SK-N-SH (cell line): ENCODE measurements at regions not wholly inside any gene's neighbourhood (a gene's known extent, or its start where the extent isn't known, plus 50 kb on each side); places are given as distances from the start of the nearest gene placed in this dataset.

Experiments used
- CTCF ChIA-PET: fragments of 300-600, 350-600 bp; formaldehyde crosslinking; extraction: SDS; loops from one replicate; lab custom pipeline; 2021; lab: Yijun Ruan, JAX
- POLR2A ChIA-PET: fragments of 350-600 bp; sonication (Branson Sonifier 250); formaldehyde crosslinking; extraction: SDS; loops from one replicate; lab custom pipeline; 2020; ENCODE audit warnings: antibody characterized with exemption, inconsistent platforms; lab: Yijun Ruan, JAX
- DNase-seq: peaks from one replicate; pipeline ENCODE4 v3.0.0; 2012
- H2AFZ ChIP-seq: fragments of 200-600 bp; sonication (generic); 2 replicates; pipeline ENCODE4 v1.8.1; 2016; ENCODE audit warnings: antibody characterized with exemption, mild to moderate bottlenecking, low read depth
- H3F3A ChIP-seq: fragments of 200-600 bp; sonication (generic); replicated peaks from 2 replicates; pipeline ENCODE3; 2016; ENCODE audit warnings: antibody characterized with exemption, mild to moderate bottlenecking; ENCODE audit not compliant: insufficient read depth
- H3K27ac ChIP-seq, 2 experiments: fragments of 200-500 bp in 1 of 2; fragments of 200-600 bp in 1 of 2; sonication (Bioruptor generic) in 1 of 2; sonication (generic), shearing (Covaris generic) in 1 of 2; 2 replicates each; pipeline versions ENCODE4 v1.5.1 to v1.6.1; 2014 to 2016; ENCODE audit warnings: low read depth in 2 of 2, inconsistent platforms in 1 of 2, low read length in 1 of 2, mild to moderate bottlenecking in 1 of 2, mixed read lengths in 1 of 2
- H3K27me3 ChIP-seq: fragments of 200-600 bp; sonication (generic), shearing (Covaris generic); 2 replicates; pipeline ENCODE4 v1.6.1; 2016; ENCODE audit warnings: mixed run types; ENCODE audit not compliant: insufficient read depth
- H3K36me3 ChIP-seq, 2 experiments: fragments of 200-500 bp in 1 of 2; fragments of 200-600 bp in 1 of 2; sonication (Bioruptor generic) in 1 of 2; sonication (generic) in 1 of 2; replicated peaks in 1 of 2; 2 replicates each; pipeline versions ENCODE3 to v1.5.1; 2014 to 2016; ENCODE audit warnings: low read length in 1 of 2, mild to moderate bottlenecking in 1 of 2; ENCODE audit not compliant: insufficient read depth in 2 of 2, control insufficient read depth in 1 of 2
- H3K4me1 ChIP-seq, 2 experiments: fragments of 200-500 bp in 1 of 2; fragments of 200-600 bp in 1 of 2; sonication (Bioruptor generic) in 1 of 2; sonication (generic), shearing (Covaris generic) in 1 of 2; 2 replicates each; pipeline versions ENCODE4 v1.5.1 to v1.6.1; 2014 to 2016; ENCODE audit warnings: low read depth in 1 of 2, low read length in 1 of 2, mixed run types in 1 of 2; ENCODE audit not compliant: insufficient read depth in 2 of 2, control insufficient read depth in 1 of 2
- H3K4me2 ChIP-seq: fragments of 200-600 bp; sonication (generic), shearing (Covaris generic); 2 replicates; pipeline ENCODE4 v1.6.1; 2017; ENCODE audit warnings: mixed run types
- H3K4me3 ChIP-seq, 2 experiments: fragments of 200-500 bp in 1 of 2; fragments of 200-600 bp in 1 of 2; sonication (Bioruptor generic) in 1 of 2; sonication (generic), shearing (Covaris generic) in 1 of 2; 2 replicates each; pipeline versions ENCODE4 v1.5.1 to v1.8.1; 2014 to 2016; ENCODE audit warnings: low read depth in 2 of 2, inconsistent platforms in 1 of 2, low read length in 1 of 2, mild to moderate bottlenecking in 1 of 2, mixed read lengths in 1 of 2, moderate library complexity in 1 of 2
- H3K79me2 ChIP-seq: fragments of 200-600 bp; sonication (generic); 2 replicates; pipeline ENCODE4 v1.8.1; 2017; ENCODE audit warnings: mild to moderate bottlenecking; ENCODE audit not compliant: insufficient read depth
- H3K9ac ChIP-seq: fragments of 200-600 bp; sonication (generic); 2 replicates; pipeline ENCODE4 v1.6.1; 2017; ENCODE audit warnings: mixed run types
- H3K9me2 ChIP-seq: fragments of 200-600 bp; sonication (generic); 2 replicates; pipeline ENCODE4 v1.6.1; 2017; ENCODE audit warnings: mixed run types
- H3K9me3 ChIP-seq: fragments of 200-600 bp; sonication (generic); 2 replicates; pipeline ENCODE4 v1.6.1; 2017; ENCODE audit warnings: mixed run types, mild to moderate bottlenecking, moderate library complexity
- H4K20me1 ChIP-seq: fragments of 200-600 bp; sonication (generic); 2 replicates; pipeline ENCODE4 v1.6.1; 2017; ENCODE audit warnings: mild to moderate bottlenecking, mixed run types; ENCODE audit not compliant: insufficient read depth
- ELF1 ChIP-seq: IDR thresholded peaks from 2 replicates; pipeline ENCODE4 v1.4.0; 2012
- FOXJ3 ChIP-seq: sonication (generic); formaldehyde crosslinking; IDR thresholded peaks from 2 replicates; pipeline ENCODE4 v1.5.1; 2020; ENCODE audit warnings: mild to moderate bottlenecking, missing genetic modification reagents
- FOXM1 ChIP-seq: IDR thresholded peaks from 2 replicates; pipeline ENCODE4 v1.4.0; 2012; ENCODE audit warnings: low read depth, mild to moderate bottlenecking
- GABPA ChIP-seq: IDR thresholded peaks from 2 replicates; pipeline ENCODE4 v1.4.0; 2012; ENCODE audit warnings: low read depth, mild to moderate bottlenecking
- GATA2 ChIP-seq: sonication (generic); formaldehyde crosslinking; IDR thresholded peaks from 2 replicates; pipeline ENCODE4 v1.5.0; 2020; ENCODE audit warnings: mild to moderate bottlenecking, missing genetic modification reagents
- JUND ChIP-seq: IDR thresholded peaks from 2 replicates; pipeline ENCODE4 v1.4.0; 2012
- MAX ChIP-seq: IDR thresholded peaks from 2 replicates; pipeline ENCODE4 v1.4.0; 2012; ENCODE audit warnings: low read depth
- NFIC ChIP-seq: IDR thresholded peaks from 2 replicates; pipeline ENCODE4 v1.4.0; 2012; ENCODE audit warnings: borderline replicate concordance
- PBX3 ChIP-seq: IDR thresholded peaks from 2 replicates; pipeline ENCODE4; 2012
- RAD21 ChIP-seq: IDR thresholded peaks from 2 replicates; pipeline ENCODE4 v1.6.1; 2012; ENCODE audit warnings: mild to moderate bottlenecking, low read length
- REST ChIP-seq: IDR thresholded peaks from 2 replicates; pipeline ENCODE4 v1.6.1; 2012; ENCODE audit warnings: mild to moderate bottlenecking, low read depth, low read length, moderate library complexity
- RFX5 ChIP-seq: IDR thresholded peaks from 2 replicates; pipeline ENCODE4 v1.6.1; 2012; ENCODE audit warnings: mild to moderate bottlenecking, improper control_type of control experiment, low read length
- SMC3 ChIP-seq: IDR thresholded peaks from 2 replicates; pipeline ENCODE4 v1.6.1; 2012; ENCODE audit warnings: low read depth, low read length, improper control_type of control experiment
- USF2 ChIP-seq: fragments of 150-350 bp; IDR thresholded peaks from 2 replicates; pipeline ENCODE4 v1.6.1; 2017; ENCODE audit warnings: antibody characterized with exemption, low read length, low read depth, borderline replicate concordance
- WGBS: methylation state at CpG from one replicate; pipeline ENCODE4 v1.1.6; 2017; ENCODE audit warnings: low lambda C conversion rate; 5-methylcytosine and 5-hydroxymethylcytosine counted together

GRCh38 chr14:34180869-34181268 is 230.0 kb upstream of the EGLN3 start (continued):
- TF ChIP-seq SMC3 = no peak
- TF ChIP-seq USF2 = no peak

GRCh38 chr14:34180434-34180833 is 229.6 kb upstream of the EGLN3 start:
- DNase-seq = no peak
- H3K4me3 ChIP-seq = no peak overlapping the region
- POLR2A ChIA-PET = no interaction called here
- H3K9me3 ChIP-seq = no peaks in the 10 kb centered on the region
- no peak overlapping the region for H3K4me2 ChIP-seq
- H3F3A ChIP-seq = no peaks in the 10 kb centered on the region
- H3K4me1 ChIP-seq = peaks cover 0 to 2% of the 10 kb centered on the region in 2 experiments; a peak in 1 of 4 replicates
- H3K9ac ChIP-seq = no peak overlapping the region
- H3K27ac ChIP-seq = no peak overlapping the region
- TF ChIP-seq REST (no peak), NFIC (no peak), PBX3 (no peak), GATA2 (no peak), RFX5 (no peak), ELF1 (no peak), GABPA (no peak), RAD21 (no peak), SMC3 (no peak), JUND (no peak), FOXM1 (no peak), MAX (no peak), FOXJ3 (CRISPR knock-in tag) (no peak)
- TF ChIP-seq, all 33 proteins: peak for 0
- no peaks in the 10 kb centered on the region for H4K20me1 ChIP-seq
- no peaks in the 10 kb centered on the region for H3K79me2 ChIP-seq
- peaks cover 5% of the 10 kb centered on the region; the same call in 1 of the 2 replicates for H3K27me3 ChIP-seq
- H3K36me3 ChIP-seq = no peaks in the 10 kb centered on the region
- no peaks in the 10 kb centered on the region for H3K9me2 ChIP-seq
- H2AFZ ChIP-seq = no peak overlapping the region
- CTCF ChIA-PET = interaction anchor here (0.7 to 1.8 kb wide), 3 partner anchors 11 to 142 kb away, joined by 3 to 4 read pairs (median 3); no protein-coding TSS in a partner anchor
- WGBS = 27% methylated on average over 4 of the region's 4 CpGs
